ENCODE measurements at regions not wholly inside any gene's neighbourhood (a gene's known extent, or its start where the extent isn't known, plus 50 kb on each side); places are given as distances from the start of the nearest gene placed in this dataset.

DNA sequence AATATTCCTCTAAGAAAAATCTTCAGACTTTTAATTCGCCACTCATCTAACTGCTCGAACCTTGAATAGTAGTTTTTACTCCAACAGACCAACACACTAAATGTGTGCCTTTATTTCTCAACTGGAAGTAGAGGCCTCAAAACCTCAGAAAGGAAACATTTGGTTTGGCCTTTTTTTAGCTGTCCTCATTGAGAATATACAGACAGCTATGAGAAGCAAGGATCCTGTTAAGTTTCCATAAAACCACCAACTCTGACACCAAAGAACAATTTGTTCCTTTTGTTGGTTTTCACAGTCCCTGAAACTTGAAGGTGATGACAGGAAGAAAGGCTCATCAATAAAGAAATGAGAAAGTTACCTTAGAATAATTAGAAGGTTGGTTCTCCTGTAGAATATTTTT, 199.2 kb upstream of the MEOX2 start:
- TF ChIP-seq, protein P1, sequence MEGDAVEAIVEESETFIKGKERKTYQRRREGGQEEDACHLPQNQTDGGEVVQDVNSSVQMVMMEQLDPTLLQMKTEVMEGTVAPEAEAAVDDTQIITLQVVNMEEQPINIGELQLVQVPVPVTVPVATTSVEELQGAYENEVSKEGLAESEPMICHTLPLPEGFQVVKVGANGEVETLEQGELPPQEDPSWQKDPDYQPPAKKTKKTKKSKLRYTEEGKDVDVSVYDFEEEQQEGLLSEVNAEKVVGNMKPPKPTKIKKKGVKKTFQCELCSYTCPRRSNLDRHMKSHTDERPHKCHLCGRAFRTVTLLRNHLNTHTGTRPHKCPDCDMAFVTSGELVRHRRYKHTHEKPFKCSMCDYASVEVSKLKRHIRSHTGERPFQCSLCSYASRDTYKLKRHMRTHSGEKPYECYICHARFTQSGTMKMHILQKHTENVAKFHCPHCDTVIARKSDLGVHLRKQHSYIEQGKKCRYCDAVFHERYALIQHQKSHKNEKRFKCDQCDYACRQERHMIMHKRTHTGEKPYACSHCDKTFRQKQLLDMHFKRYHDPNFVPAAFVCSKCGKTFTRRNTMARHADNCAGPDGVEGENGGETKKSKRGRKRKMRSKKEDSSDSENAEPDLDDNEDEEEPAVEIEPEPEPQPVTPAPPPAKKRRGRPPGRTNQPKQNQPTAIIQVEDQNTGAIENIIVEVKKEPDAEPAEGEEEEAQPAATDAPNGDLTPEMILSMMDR (conservative IDR thresholded peaks at IDR 0.05; ENCODE audit: low read depth in 2 of 2), result no peak
- TF ChIP-seq EZH2phosphoT487 (IDR thresholded peaks at IDR 0.05; ENCODE audit: unreplicated experiment), result no peak
- no peak for TF ChIP-seq EZH2 (IDR thresholded peaks at IDR 0.05; ENCODE audit: low read depth, unreplicated experiment)
- TF ChIP-seq POLR2AphosphoS5 (IDR thresholded peaks at IDR 0.05; ENCODE audit: low read depth), result no peak

All from GM23338 (cell line).